B cell (primary cell): ENCODE measurements at regions not wholly inside any gene's neighbourhood (a gene's known extent, or its start where the extent isn't known, plus 50 kb on each side); places are given as distances from the start of the nearest gene placed in this dataset.

Experiments used
- CTCF ChIP-seq: fragments of 200-600 bp; IDR thresholded peaks from one replicate; pipeline ENCODE4 v1.8.0; 2022; ENCODE audit warnings: antibody characterized with exemption, mild to moderate bottlenecking
- EZH2 ChIP-seq: IDR thresholded peaks from 2 replicates; pipeline ENCODE4 v1.6.1; 2012; ENCODE audit warnings: borderline replicate concordance, low read depth, mild to moderate bottlenecking, moderate library complexity, low read length; ENCODE audit not compliant: insufficient read depth, poor library complexity, severe bottlenecking

DNA sequence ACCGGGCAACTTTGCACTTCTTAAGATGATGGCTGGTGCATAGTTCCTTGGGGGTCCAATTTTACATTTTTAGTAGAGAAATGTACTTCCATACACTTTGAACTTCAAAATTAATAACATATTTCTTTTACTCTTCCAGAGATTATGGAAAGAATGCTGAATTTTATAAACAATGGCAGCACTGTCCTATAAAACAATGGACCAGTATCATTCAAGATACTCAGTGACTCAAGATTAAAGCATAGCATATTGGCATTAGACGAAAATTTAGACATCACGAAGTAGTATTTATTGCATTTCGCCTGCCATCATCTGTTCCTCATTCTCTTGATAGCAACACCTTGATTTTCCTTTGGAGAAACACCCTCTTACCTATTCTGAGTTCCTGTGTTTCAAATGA, 118.3 kb upstream of the ATF7IP start:
- TF ChIP-seq CTCF (no peak), EZH2 (no peak)
